H9 (cell line): ENCODE measurements at regions not wholly inside any gene's neighbourhood (a gene's known extent, or its start where the extent isn't known, plus 50 kb on each side); places are given as distances from the start of the nearest gene placed in this dataset.
A peak's percentile ranks its signal among the peaks of the same experiment; 100 is the strongest.

Experiments
- DNase-seq: peaks from one replicate; pipeline ENCODE4 v3.0.0-alpha.2; 2017
- H2AFZ ChIP-seq: one replicate; pipeline ENCODE4 v1.6.1; 2013; ENCODE audit warnings: mild to moderate bottlenecking, low read length, control low read depth, moderate library complexity
- H2AK5ac ChIP-seq: 2 replicates; pipeline ENCODE4 v1.6.1; 2013; ENCODE audit warnings: low read length, control low read depth, mixed read lengths; ENCODE audit not compliant: insufficient read length
- H2BK120ac ChIP-seq: one replicate; pipeline ENCODE4 v1.6.1; 2013; ENCODE audit warnings: low read depth, mild to moderate bottlenecking, low read length, control low read depth, inconsistent platforms; ENCODE audit not compliant: poor library complexity, severe bottlenecking
- H2BK12ac ChIP-seq: 2 replicates; pipeline ENCODE4 v1.6.1; 2013; ENCODE audit warnings: low read length, control low read depth, mixed read lengths, low read depth; ENCODE audit not compliant: insufficient read length
- H2BK15ac ChIP-seq: 2 replicates; pipeline ENCODE4 v1.6.1; 2013; ENCODE audit warnings: low read depth, low read length, control low read depth
- H2BK20ac ChIP-seq: one replicate; pipeline ENCODE4 v1.6.1; 2013; ENCODE audit warnings: low read depth, mild to moderate bottlenecking, low read length, control low read depth, inconsistent platforms; ENCODE audit not compliant: poor library complexity, severe bottlenecking
- H2BK5ac ChIP-seq: 2 replicates; pipeline ENCODE4 v1.6.1; 2013; ENCODE audit warnings: low read length, control low read depth, mixed read lengths; ENCODE audit not compliant: insufficient read length
- H3K14ac ChIP-seq: 2 replicates; pipeline ENCODE4 v1.6.1; 2013; ENCODE audit warnings: low read length, control low read depth; ENCODE audit not compliant: insufficient read depth
- H3K18ac ChIP-seq: 2 replicates; pipeline ENCODE4 v1.6.1; 2013; ENCODE audit warnings: low read depth, mild to moderate bottlenecking, mixed read lengths, low read length, control low read depth; ENCODE audit not compliant: insufficient read length
- H3K23ac ChIP-seq: 2 replicates; pipeline ENCODE4 v1.6.1; 2013; ENCODE audit warnings: low read length, control low read depth, mixed read lengths, low read depth; ENCODE audit not compliant: insufficient read length
- H3K23me2 ChIP-seq: 2 replicates; pipeline ENCODE4 v1.6.1; 2013; ENCODE audit warnings: low read depth, mild to moderate bottlenecking, mixed read lengths, low read length, control low read depth; ENCODE audit not compliant: insufficient read length, poor library complexity, severe bottlenecking
- H3K27ac ChIP-seq: 2 replicates; pipeline ENCODE4 v1.5.1; 2013; ENCODE audit warnings: low read length, control low read depth, mixed read lengths, low read depth; ENCODE audit not compliant: insufficient read length
- H3K27me3 ChIP-seq: 2 replicates; pipeline ENCODE4 v1.6.1; 2013; ENCODE audit warnings: low read length, control low read depth, inconsistent platforms; ENCODE audit not compliant: insufficient read depth
- H3K4ac ChIP-seq: 2 replicates; pipeline ENCODE4 v1.6.1; 2013; ENCODE audit warnings: low read depth, mild to moderate bottlenecking, control low read depth, inconsistent platforms, low read length, moderate library complexity
- H3K4me1 ChIP-seq: 2 replicates; pipeline ENCODE4 v1.6.1; 2013; ENCODE audit warnings: low read length, control low read depth, inconsistent platforms; ENCODE audit not compliant: insufficient read depth
- H3K4me2 ChIP-seq: 2 replicates; pipeline ENCODE4 v1.6.1; 2013; ENCODE audit warnings: low read length, control low read depth, mixed read lengths; ENCODE audit not compliant: insufficient read length, insufficient read depth
- H3K56ac ChIP-seq: 2 replicates; pipeline ENCODE4 v1.6.1; 2013; ENCODE audit warnings: low read depth, mild to moderate bottlenecking, mixed read lengths, low read length, control low read depth; ENCODE audit not compliant: insufficient read length
- H3K79me1 ChIP-seq: 2 replicates; pipeline ENCODE4 v1.6.1; 2013; ENCODE audit warnings: low read depth, mild to moderate bottlenecking, moderate library complexity, low read length, control low read depth, inconsistent platforms; ENCODE audit not compliant: insufficient read depth, poor library complexity, severe bottlenecking
- H3K79me2 ChIP-seq: 2 replicates; pipeline ENCODE4 v1.6.1; 2013; ENCODE audit warnings: low read length, control low read depth, inconsistent platforms; ENCODE audit not compliant: insufficient read depth
- H3K9ac ChIP-seq: 2 replicates; pipeline ENCODE4 v1.6.1; 2013; ENCODE audit warnings: low read length, control low read depth, mixed read lengths; ENCODE audit not compliant: insufficient read length; ENCODE audit errors: extremely low read depth
- H3K9me3 ChIP-seq: one replicate; pipeline ENCODE4 v1.6.1; 2013; ENCODE audit warnings: low read depth, low read length, inconsistent platforms; ENCODE audit not compliant: control insufficient read depth
- H3T11ph ChIP-seq: one replicate; pipeline ENCODE4 v1.6.1; 2013; ENCODE audit warnings: mild to moderate bottlenecking, low read length, control low read depth, inconsistent platforms
- H4K20me1 ChIP-seq: one replicate; pipeline ENCODE4 v1.6.1; 2013; ENCODE audit not compliant: control insufficient read depth, insufficient read length, insufficient read depth
- H4K5ac ChIP-seq: 2 replicates; pipeline ENCODE4 v1.6.1; 2013; ENCODE audit warnings: low read depth, mild to moderate bottlenecking, mixed read lengths, low read length, control low read depth; ENCODE audit not compliant: insufficient read length
- H4K8ac ChIP-seq: replicated peaks from 2 replicates; pipeline ENCODE4 v1.6.1; 2013; ENCODE audit warnings: low read length, control low read depth, mixed read lengths, low read depth; ENCODE audit not compliant: insufficient read length
- H4K91ac ChIP-seq: 2 replicates; pipeline ENCODE4 v1.6.1; 2013; ENCODE audit warnings: low read depth, mild to moderate bottlenecking, moderate library complexity, mixed read lengths, low read length, control low read depth; ENCODE audit not compliant: insufficient read length
- H3K27ac Mint-ChIP-seq, 3 experiments: 2 replicates in 2 of 3; 3 replicates in 1 of 3; pipeline ENCODE4 v1.8.0; 2020 to 2021; ENCODE audit warnings: mixed read lengths in 3 of 3, mild to moderate bottlenecking in 1 of 3, moderate library complexity in 1 of 3
- H3K27me3 Mint-ChIP-seq: 2 replicates; pipeline ENCODE4 v1.8.0; 2021; ENCODE audit warnings: low read depth, mild to moderate bottlenecking, moderate library complexity, mixed read lengths
- H3K36me3 Mint-ChIP-seq, 3 experiments: 2 replicates in 2 of 3; 3 replicates in 1 of 3; pipeline ENCODE4 v1.8.0; 2020 to 2021; ENCODE audit warnings: low read depth in 3 of 3, mixed read lengths in 3 of 3; ENCODE audit not compliant: insufficient read depth in 1 of 3
- H3K4me1 Mint-ChIP-seq, 2 experiments: 2 replicates each; pipeline ENCODE4 v1.8.0; 2020; ENCODE audit warnings: mixed read lengths in 2 of 2
- H3K4me3 Mint-ChIP-seq, 2 experiments: 2 replicates in 1 of 2; 3 replicates in 1 of 2; pipeline ENCODE4 v1.8.0; 2020 to 2021; ENCODE audit warnings: mild to moderate bottlenecking in 2 of 2, mixed read lengths in 2 of 2, moderate library complexity in 1 of 2
- H3K9me3 Mint-ChIP-seq, 2 experiments: 2 replicates in 1 of 2; 3 replicates in 1 of 2; pipeline ENCODE4 v1.8.0; 2020; ENCODE audit warnings: mild to moderate bottlenecking in 2 of 2, mixed read lengths in 2 of 2, moderate library complexity in 1 of 2
- CTCF ChIP-seq: fragments of 200-600 bp; sonication (generic); conservative IDR thresholded peaks from 3 replicates; pipeline ENCODE4 v1.8.0; 2021; ENCODE audit warnings: antibody characterized with exemption, mild to moderate bottlenecking
- WGBS: extraction: QIAGEN DNeasy Blood & Tissue Kit; methylation state at CpG from one replicate; pipeline ENCODE4 v1.1.7; 2013; ENCODE audit warnings: missing lambda C conversion rate, low lambda C conversion rate, mixed read lengths; ENCODE audit not compliant: insufficient read length; ENCODE audit errors: extremely low coverage; 5-methylcytosine and 5-hydroxymethylcytosine counted together

- TF ChIP-seq CTCF: no peak
- Histone ChIP-seq H3K9ac (no peak overlapping the region), H3K27me3 (no peaks in the 10 kb centered on the region), H2BK15ac (no peak overlapping the region), H3K27ac (no peak overlapping the region), H3K23me2 (no peaks in the 10 kb centered on the region), H2BK120ac (no peak overlapping the region), H2AFZ (no peak overlapping the region), H2AK5ac (no peak overlapping the region), H3K79me1 (no peaks in the 10 kb centered on the region), H3K56ac (no peak overlapping the region), H3K23ac (peak overlapping the region; percentile 20), H4K20me1 (no peaks in the 10 kb centered on the region), H2BK12ac (no peak overlapping the region), H3K14ac (no peak overlapping the region; the same call in 1 of the 2 replicates), H2BK20ac (no peak overlapping the region), H3T11ph (no peak overlapping the region), H4K5ac (no peak overlapping the region), H3K79me2 (no peaks in the 10 kb centered on the region), H3K18ac (no peak overlapping the region), H4K8ac (no peak overlapping the region), H2BK5ac (no peak overlapping the region), H3K4me1 (no peaks in the 10 kb centered on the region; the same call in 1 of the 2 replicates), H4K91ac (no peak overlapping the region), H3K4me2 (no peak overlapping the region), H3K4ac (no peak overlapping the region), H3K9me3 (no peaks in the 10 kb centered on the region)
- peaks cover 12% of the 10 kb centered on the region for H3K27me3 Mint-ChIP-seq
- peaks cover 14 to 17% of the 10 kb centered on the region in 2 experiments for H3K4me1 Mint-ChIP-seq
- no peak overlapping the region for H3K27ac Mint-ChIP-seq
- no peak overlapping the region for H3K4me3 Mint-ChIP-seq
- no peaks in the 10 kb centered on the region; a peak in 1 of 7 replicates for H3K36me3 Mint-ChIP-seq
- H3K9me3 Mint-ChIP-seq: no peaks in the 10 kb centered on the region; a peak in 1 of 5 replicates
- no peak for DNase-seq
- WGBS: no CpG with 5 or more reads among the region's 3 CpGs
These were observed 113.2 kb upstream of the RBPJ start for GRCh38 chr4:26207631-26208030.
